ENCODE measurements at regions not wholly inside any gene's neighbourhood (a gene's known extent, or its start where the extent isn't known, plus 50 kb on each side); places are given as distances from the start of the nearest gene placed in this dataset.

GRCh38 chr2:146027156-146027555 lies 1507.2 kb upstream of the ZEB2 start:
- no peak overlapping the region for H3K9ac ChIP-seq
- no peaks in the 10 kb centered on the region for H3K27me3 ChIP-seq (ENCODE audit: control insufficient read depth, insufficient read depth, low read length)
- H3K4me2 ChIP-seq (ENCODE audit: low read length): no peak overlapping the region
- TF ChIP-seq CTCF (IDR thresholded peaks at IDR 0.05): no peak
- H3K4me1 ChIP-seq: no peaks in the 10 kb centered on the region
- no peaks in the 10 kb centered on the region for H3K79me2 ChIP-seq
- H3K36me3 ChIP-seq (ENCODE audit: control insufficient read depth, insufficient read depth, low read length): no peaks in the 10 kb centered on the region
- H3K9me3 ChIP-seq (ENCODE audit: control insufficient read depth, low read length): no peaks in the 10 kb centered on the region
- no peak overlapping the region for H2AFZ ChIP-seq
- no peak overlapping the region for H3K27ac ChIP-seq
- H3K4me3 ChIP-seq (ENCODE audit: low read depth, low read length): no peak overlapping the region

GRCh38 chr2:146025519-146025918 lies 1505.6 kb upstream of the ZEB2 start:
- no peak overlapping the region for H2AFZ ChIP-seq
- no peaks in the 10 kb centered on the region for H3K4me1 ChIP-seq
- H3K9me3 ChIP-seq (ENCODE audit: control insufficient read depth, low read length): no peaks in the 10 kb centered on the region
- H3K27ac ChIP-seq: no peak overlapping the region
- no peak overlapping the region for H3K4me3 ChIP-seq (ENCODE audit: low read depth, low read length)
- no peak for TF ChIP-seq CTCF (IDR thresholded peaks at IDR 0.05)
- no peaks in the 10 kb centered on the region for H3K36me3 ChIP-seq (ENCODE audit: control insufficient read depth, insufficient read depth, low read length)
- no peaks in the 10 kb centered on the region for H3K79me2 ChIP-seq
- no peak overlapping the region for H3K9ac ChIP-seq
- H3K4me2 ChIP-seq (ENCODE audit: low read length): no peak overlapping the region
- H3K27me3 ChIP-seq (ENCODE audit: control insufficient read depth, insufficient read depth, low read length): no peaks in the 10 kb centered on the region

- Histone ChIP-seq H3K79me2 (no peaks in the 10 kb centered on the region), H3K4me1 (no peaks in the 10 kb centered on the region), H3K9ac (no peak overlapping the region), H3K4me3 (ENCODE audit: low read depth, low read length) (no peak overlapping the region), H2AFZ (no peak overlapping the region), H3K4me2 (ENCODE audit: low read length) (no peak overlapping the region), H3K27ac (no peak overlapping the region), H3K9me3 (ENCODE audit: control insufficient read depth, low read length) (no peaks in the 10 kb centered on the region), H3K36me3 (ENCODE audit: control insufficient read depth, insufficient read depth, low read length) (no peaks in the 10 kb centered on the region), H3K27me3 (ENCODE audit: control insufficient read depth, insufficient read depth, low read length) (no peaks in the 10 kb centered on the region)
- no peak for TF ChIP-seq CTCF (IDR thresholded peaks at IDR 0.05)
Observed at GRCh38 chr2:146024212-146024743, 1504.4 kb upstream of the ZEB2 start.

GRCh38 chr2:146004462-146004861 lies 1484.5 kb upstream of the ZEB2 start:
- Histone ChIP-seq H3K79me2 (no peaks in the 10 kb centered on the region), H3K9ac (no peak overlapping the region), H3K4me1 (no peaks in the 10 kb centered on the region), H2AFZ (no peak overlapping the region), H3K27me3 (ENCODE audit: control insufficient read depth, insufficient read depth, low read length) (no peaks in the 10 kb centered on the region), H3K9me3 (ENCODE audit: control insufficient read depth, low read length) (no peaks in the 10 kb centered on the region), H3K36me3 (ENCODE audit: control insufficient read depth, insufficient read depth, low read length) (no peaks in the 10 kb centered on the region), H3K27ac (no peak overlapping the region), H3K4me3 (ENCODE audit: low read depth, low read length) (no peak overlapping the region), H3K4me2 (ENCODE audit: low read length) (no peak overlapping the region)
- no peak for TF ChIP-seq CTCF (IDR thresholded peaks at IDR 0.05)

GRCh38 chr2:146003337-146003736 lies 1483.4 kb upstream of the ZEB2 start:
- Histone ChIP-seq H3K36me3 (ENCODE audit: control insufficient read depth, insufficient read depth, low read length) (no peaks in the 10 kb centered on the region), H3K4me3 (ENCODE audit: low read depth, low read length) (no peak overlapping the region), H3K9ac (no peak overlapping the region), H2AFZ (no peak overlapping the region), H3K4me1 (no peaks in the 10 kb centered on the region), H3K9me3 (ENCODE audit: control insufficient read depth, low read length) (no peaks in the 10 kb centered on the region), H3K27me3 (ENCODE audit: control insufficient read depth, insufficient read depth, low read length) (no peaks in the 10 kb centered on the region), H3K27ac (no peak overlapping the region), H3K4me2 (ENCODE audit: low read length) (no peak overlapping the region), H3K79me2 (no peaks in the 10 kb centered on the region)
- TF ChIP-seq CTCF (IDR thresholded peaks at IDR 0.05): no peak

Data from parathyroid adenoma (tissue), 2 donors.